ENCODE measurements at regions not wholly inside any gene's neighbourhood (a gene's known extent, or its start where the extent isn't known, plus 50 kb on each side); places are given as distances from the start of the nearest gene placed in this dataset.
A peak's percentile ranks its signal among the peaks of the same experiment; 100 is the strongest.
"Not testable (repeated sequence)": the region's sequence is repeated elsewhere in the genome, so short reads cannot be mapped to it uniquely, and the experiment has no call there.

GRCh38 chr2:241982706-241983570 lies 113.4 kb downstream of the RTP5 start:
- no peaks in the 10 kb centered on the region for H3K4me1 Mint-ChIP-seq
- H3K36me3 Mint-ChIP-seq, result no peaks in the 10 kb centered on the region
- H3K4me3 Mint-ChIP-seq, result no peak overlapping the region
- TF ChIP-seq CTCF (IDR thresholded peaks at IDR 0.05; ENCODE audit: unreplicated experiment), result no peak
- DNase-seq (ENCODE audit: low spot score in 2 of 2, unreplicated experiment in 2 of 2), result peak; percentile 5 to 20
- peaks cover 3% of the 10 kb centered on the region for H3K27me3 Mint-ChIP-seq (ENCODE audit: low read depth)
- H3K9me3 Mint-ChIP-seq, result peaks cover 7% of the 10 kb centered on the region
- no peak overlapping the region for H3K27ac Mint-ChIP-seq

- DNase-seq (ENCODE audit: low spot score in 2 of 2, unreplicated experiment in 2 of 2), result peak in 1 of 2 experiments; percentile 36
Measured at GRCh38 chr2:241983571-241984270, 114.2 kb downstream of the RTP5 start.

GRCh38 chr2:241984271-241984655 lies 114.7 kb downstream of the RTP5 start:
- no peak overlapping the region for H3K27ac Mint-ChIP-seq
- peaks cover 3% of the 10 kb centered on the region for H3K27me3 Mint-ChIP-seq (ENCODE audit: low read depth)
- H3K36me3 Mint-ChIP-seq, result no peaks in the 10 kb centered on the region
- H3K9me3 Mint-ChIP-seq, result peaks cover 11% of the 10 kb centered on the region
- H3K4me3 Mint-ChIP-seq, result no peak overlapping the region
- no peaks in the 10 kb centered on the region for H3K4me1 Mint-ChIP-seq
- no peak for TF ChIP-seq CTCF (IDR thresholded peaks at IDR 0.05; ENCODE audit: unreplicated experiment)
- DNase-seq (ENCODE audit: low spot score in 2 of 2, unreplicated experiment in 2 of 2), result peak in 1 of 2 experiments; percentile 26

More at GRCh38 chr2:241983571-241984270, 114.2 kb downstream of the RTP5 start:
- Mint-ChIP-seq H3K9me3 (peaks cover 11% of the 10 kb centered on the region), H3K4me3 (no peak overlapping the region), H3K27ac (no peak overlapping the region), H3K4me1 (no peaks in the 10 kb centered on the region), H3K27me3 (ENCODE audit: low read depth) (peaks cover 3% of the 10 kb centered on the region), H3K36me3 (no peaks in the 10 kb centered on the region)
- TF ChIP-seq CTCF (IDR thresholded peaks at IDR 0.05; ENCODE audit: unreplicated experiment), result no peak

GRCh38 chr2:241984658-241985057 lies 115.1 kb downstream of the RTP5 start:
- no peak overlapping the region for H3K27ac Mint-ChIP-seq

GRCh38 chr2:241985161-241985985 lies 115.8 kb downstream of the RTP5 start:
- H3K9me3 Mint-ChIP-seq, result peaks cover 11% of the 10 kb centered on the region
- H3K4me1 Mint-ChIP-seq; H3K27ac Mint-ChIP-seq; H3K36me3 Mint-ChIP-seq; H3K4me3 Mint-ChIP-seq; H3K27me3 Mint-ChIP-seq (ENCODE audit: low read depth): not testable (repeated sequence)
- peak in 1 of 2 experiments; percentile 33 for DNase-seq (ENCODE audit: low spot score in 2 of 2, unreplicated experiment in 2 of 2)

More at GRCh38 chr2:241984658-241985057, 115.1 kb downstream of the RTP5 start:
- no peak overlapping the region for H3K4me3 Mint-ChIP-seq
- peaks cover 3% of the 10 kb centered on the region for H3K27me3 Mint-ChIP-seq (ENCODE audit: low read depth)
- H3K4me1 Mint-ChIP-seq, result no peaks in the 10 kb centered on the region
- H3K36me3 Mint-ChIP-seq, result no peaks in the 10 kb centered on the region
- no peak for DNase-seq (ENCODE audit: low spot score in 2 of 2, unreplicated experiment in 2 of 2)
- TF ChIP-seq CTCF (IDR thresholded peaks at IDR 0.05; ENCODE audit: unreplicated experiment), result no peak
- H3K9me3 Mint-ChIP-seq, result peaks cover 11% of the 10 kb centered on the region

All from mesothelial cell of epicardium (in vitro differentiated cells).